GM21786 (cell line): ENCODE measurements at regions not wholly inside any gene's neighbourhood (a gene's known extent, or its start where the extent isn't known, plus 50 kb on each side); places are given as distances from the start of the nearest gene placed in this dataset.

ENCODE experiments used
- ATAC-seq: cut with Tn5 transposase; IDR thresholded peaks from one replicate; pipeline ENCODE4 v1.9.1; 2021; ENCODE audit not compliant: unreplicated experiment

DNA sequence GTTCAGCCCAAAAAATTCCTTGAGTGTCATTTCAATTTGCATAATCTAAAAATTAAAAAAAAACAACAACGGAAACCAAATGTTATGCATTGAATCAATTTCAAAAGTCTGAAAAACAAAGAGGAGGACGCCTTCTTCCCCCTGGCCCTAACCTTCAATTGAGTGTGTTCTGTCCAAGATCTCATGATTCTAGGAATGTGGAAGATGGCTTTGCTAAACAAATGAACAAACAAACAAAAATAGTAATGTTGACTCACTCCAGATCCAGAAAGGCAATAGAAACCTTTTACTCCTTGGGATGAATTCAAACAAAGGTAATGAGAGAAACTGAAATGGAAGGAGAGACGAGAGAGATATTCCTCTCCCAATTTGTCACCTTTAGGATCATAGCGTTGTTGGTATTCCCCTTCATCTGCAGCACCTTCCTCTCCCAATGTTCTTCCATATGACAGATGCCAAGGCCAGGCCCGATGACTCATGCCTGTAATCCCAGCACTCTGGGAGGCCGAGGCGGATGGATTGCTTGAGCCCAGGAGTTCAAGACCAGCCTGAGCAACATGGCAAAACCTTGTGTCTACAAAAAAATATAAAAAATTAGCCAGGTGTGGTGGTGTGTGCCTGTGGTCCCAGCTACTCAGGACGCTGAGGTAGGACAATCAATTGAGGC, 109.2 kb upstream of the ADGRF1 start:
- no peak for ATAC-seq

DNA sequence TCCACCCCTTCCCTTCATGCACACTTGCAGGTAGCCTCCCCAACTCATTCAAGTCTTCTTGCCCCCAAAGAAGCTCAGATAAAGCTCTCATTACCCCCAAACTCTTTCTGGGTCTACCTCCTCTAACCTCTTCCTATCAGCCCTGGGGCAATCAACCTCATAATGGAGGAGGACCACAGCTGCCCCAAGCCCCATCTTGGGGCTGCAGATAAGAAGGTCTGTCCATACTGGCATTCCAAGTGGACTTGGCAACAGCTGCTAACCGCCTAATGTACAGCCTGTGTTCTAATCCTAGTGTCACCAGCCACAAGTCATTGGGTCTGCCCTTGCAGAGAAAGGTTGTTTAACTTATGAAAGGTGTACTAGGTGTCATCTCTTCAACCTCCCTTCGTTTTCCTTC, 107.4 kb upstream of the ADGRF1 start:
- no peak for ATAC-seq

DNA sequence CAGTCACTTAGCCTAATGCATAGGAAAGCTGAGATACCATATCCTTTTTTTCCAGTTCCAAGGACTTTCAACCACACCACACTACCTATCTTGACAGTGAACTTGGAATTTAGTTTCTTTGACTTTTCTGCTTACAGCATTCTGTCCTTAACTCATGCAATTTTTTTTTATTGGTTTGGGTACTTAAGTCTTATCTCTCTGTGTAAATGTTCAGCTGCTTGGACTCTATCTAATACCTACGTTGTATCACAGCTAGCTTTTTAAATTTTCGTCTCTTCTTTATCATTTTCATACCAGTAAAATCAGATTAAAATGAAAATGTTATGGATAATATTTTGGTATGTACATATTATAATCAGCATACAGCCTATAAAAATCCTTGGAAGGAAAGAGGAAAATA, 106.9 kb upstream of the ADGRF1 start:
- no peak for ATAC-seq

DNA sequence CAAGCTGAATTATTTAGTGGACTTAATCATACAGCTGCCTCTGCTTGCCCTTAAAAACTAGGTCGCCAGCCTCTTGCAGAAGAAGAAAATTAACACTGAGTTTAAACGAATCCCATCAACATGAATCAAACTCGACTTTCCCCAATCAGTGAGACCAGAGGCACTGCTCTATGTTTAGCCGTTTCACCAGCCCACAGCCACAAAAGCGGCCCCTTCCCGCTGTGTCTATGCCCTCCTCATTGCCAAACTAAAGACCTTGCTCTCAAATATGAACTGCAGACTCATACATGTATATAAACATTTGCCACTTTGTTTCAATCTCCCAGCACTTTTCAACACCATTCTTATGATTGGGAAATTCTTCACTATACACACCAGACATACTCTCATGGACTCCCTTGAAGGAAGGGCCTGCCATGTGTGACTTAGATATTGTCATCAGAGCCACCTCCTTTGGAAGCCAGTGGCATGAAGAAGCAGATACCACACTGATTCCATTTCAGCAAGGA, 105.8 kb upstream of the ADGRF1 start:
- no peak for ATAC-seq

DNA sequence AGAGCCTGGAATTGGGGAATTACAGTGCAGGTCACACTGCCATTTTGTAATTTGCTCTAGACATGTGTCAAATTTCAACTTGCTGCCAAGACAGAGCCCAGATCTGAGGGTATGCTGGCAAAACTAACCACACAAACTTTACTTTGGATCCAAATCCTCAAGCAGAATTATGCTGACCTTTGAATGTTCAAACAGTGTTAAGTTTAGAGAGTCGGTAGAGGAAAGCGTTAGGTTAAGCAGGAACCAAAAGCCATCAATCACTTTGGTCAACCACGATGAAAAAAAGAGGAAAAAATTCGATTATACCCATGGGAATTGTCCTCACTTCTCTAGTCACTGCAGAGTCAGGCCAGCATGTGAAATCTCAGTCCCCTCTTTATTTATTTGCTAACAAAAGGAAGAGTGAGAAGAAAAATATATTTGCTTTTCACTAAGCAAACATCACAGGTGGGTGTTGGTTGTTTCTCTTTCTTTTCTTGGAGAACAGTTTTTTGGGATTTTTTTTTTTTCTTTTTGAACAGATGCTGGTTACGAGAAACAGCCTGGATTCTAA, 105.1 kb upstream of the ADGRF1 start:
- no peak for ATAC-seq

DNA sequence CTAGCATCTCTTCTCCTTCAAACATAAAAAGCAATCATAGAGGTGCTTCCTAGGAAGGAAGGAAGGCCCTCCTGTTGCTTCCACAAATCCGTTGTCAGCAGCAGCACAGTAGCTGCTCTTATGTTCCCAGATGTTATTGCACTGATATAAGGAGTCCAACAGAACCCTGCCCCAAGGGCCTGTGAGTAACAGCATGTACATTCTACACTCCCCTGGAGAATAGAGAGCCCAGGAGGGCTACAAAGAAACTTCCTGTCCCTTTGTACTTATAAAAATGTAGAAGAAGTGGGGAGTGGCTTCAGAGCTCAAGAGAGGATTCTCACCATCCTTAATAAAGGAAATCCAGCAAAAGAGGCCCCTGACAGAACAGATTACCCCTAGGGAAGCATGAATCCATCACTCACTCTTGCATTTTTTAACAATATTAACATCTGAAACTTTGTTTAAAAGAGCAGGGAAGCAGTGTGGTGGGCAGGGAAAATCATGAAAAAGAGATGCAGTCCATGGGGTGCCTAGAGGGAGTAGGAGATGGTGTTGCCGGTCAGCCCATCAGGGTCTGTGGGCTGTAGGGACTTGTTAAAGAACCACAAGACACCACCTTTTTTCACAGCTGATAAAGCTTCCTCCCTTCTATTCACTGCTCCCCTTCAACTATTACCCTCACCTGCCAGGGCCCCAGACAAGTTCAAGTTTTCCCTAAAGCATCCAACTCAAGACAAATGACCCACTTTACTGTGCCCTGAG, 104.5 kb upstream of the ADGRF1 start:
- ATAC-seq, result no peak

DNA sequence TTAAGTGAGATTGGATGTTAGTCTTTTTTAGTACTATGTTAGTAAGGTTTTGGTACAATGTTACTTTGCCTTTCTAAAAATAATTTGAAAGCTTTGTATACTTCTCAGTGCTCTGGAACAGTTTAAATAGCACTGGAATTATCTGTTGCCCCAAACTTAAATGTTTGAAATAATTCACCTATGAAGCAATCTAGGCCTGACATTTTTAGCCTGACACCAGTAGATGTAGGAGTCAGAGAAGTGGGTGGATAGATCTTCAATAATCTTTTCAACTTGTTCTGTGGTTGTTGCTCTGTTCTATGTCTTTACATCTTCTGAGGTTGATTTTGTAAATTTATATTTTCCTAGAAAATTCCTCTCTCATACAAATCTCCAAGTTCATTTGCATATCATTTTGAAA, 103.1 kb upstream of the ADGRF1 start:
- no peak for ATAC-seq

DNA sequence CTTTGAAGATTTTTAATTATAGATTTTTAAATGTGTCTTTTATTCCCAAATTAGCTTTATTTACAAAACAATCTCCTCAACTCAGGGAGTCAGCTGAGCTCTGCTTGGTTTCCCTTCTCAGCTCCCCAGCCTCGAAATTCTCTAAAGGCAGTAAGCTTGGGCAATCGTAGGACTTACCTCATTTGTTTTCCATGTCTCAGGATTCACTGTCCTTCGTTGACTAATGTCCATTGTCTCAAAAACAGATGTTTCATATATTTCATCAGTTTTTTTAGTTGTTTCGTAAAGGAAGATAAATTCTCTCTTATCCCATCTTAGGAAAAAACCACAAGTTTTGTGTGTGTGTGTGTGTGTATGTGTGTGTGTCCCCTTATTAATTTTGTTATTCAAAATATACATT, 102.2 kb upstream of the ADGRF1 start:
- no peak for ATAC-seq

DNA sequence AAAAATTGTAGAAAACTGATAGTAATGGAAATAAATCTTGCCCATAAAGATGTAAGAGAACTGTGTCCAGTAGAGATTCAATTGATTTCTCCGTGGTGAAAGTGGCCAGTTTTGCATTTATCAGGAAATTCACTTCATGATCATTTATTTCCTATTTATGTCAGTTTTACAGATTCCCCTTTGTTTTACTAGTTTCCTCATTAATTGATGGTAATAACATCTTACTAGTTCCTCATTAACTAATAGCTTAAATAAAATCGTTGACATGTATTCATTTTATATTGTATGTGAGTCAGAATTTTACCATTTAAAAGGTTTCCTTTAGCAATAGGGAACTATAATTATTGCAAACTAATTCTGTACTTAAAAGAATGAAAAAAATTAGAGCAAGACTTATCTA, 99.8 kb upstream of the ADGRF1 start:
- no peak for ATAC-seq

DNA sequence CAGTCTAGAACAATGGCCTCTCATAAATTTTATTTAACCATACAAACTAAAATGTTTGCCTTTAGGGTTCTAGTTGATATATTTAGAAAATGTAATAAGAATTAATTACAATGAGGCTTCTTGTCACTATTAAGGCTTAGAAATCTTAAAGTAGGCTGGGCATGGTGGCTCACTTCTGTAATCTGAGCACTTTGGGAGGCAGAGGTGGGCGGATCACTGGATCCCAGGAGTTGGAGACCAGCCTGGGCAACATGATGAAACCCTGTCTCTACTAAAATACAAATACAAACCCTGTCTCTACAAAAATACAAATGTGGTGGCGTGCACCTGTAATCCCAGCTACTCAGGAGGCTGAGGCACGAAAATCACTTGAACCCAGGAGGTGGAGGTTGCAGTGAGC, 99.0 kb upstream of the ADGRF1 start:
- no peak for ATAC-seq

DNA sequence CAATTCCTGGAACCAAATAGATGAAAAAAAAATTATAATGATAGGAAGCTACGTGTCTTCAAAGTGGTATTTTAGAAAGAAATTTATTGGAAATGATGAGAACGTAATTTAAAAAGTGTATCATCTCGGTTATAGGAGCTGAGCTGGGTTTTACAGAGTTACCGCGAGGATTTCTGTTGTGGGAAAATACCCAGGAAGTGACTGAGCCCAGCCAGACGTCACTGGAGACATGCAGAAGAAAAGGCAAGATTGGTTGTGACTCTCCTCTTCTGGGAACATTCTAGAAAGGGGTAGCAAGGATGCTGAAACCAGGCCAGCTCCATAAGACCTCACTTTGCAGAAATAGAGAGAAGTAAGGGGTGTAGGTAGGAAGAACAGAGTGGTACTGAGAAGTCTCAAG, 95.9 kb upstream of the ADGRF1 start:
- ATAC-seq, result no peak

DNA sequence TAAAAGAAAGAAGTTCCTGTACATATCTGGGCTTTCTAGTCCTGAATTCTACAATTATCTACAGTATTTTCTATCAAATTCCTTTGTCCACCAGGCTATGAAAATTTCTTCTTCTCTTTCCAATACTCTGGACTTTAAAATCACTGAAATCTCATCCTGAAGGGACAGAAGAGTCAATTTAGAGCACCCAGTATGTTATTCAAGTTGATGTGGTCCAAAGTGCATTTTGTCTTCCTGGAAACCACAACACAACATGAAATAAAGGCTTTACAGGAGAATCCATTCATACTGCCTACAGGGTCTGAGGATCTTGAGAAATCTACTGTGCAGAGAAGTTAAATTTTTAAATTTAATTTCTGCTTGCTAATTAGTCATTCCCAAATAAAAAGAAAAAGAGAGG, 94.9 kb upstream of the ADGRF1 start:
- no peak for ATAC-seq

DNA sequence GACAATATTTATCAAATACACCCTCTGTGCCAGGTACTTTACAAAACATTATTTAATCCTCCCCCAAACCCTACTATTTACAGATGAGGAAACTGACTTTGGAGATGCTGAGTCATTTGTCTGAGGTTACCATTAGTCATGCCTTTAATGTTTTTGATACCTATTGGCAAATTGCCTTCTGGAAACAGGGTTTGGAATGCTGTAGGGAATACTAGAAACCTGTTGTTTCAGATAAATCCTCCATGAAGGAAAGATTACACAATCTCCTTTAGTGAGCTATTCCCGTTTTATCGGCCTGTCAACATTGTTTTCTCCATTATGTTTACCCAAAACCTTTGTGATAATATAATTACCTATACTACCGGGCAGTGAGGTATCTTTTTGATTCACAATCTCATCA, 93.6 kb upstream of the ADGRF1 start:
- ATAC-seq, result no peak

DNA sequence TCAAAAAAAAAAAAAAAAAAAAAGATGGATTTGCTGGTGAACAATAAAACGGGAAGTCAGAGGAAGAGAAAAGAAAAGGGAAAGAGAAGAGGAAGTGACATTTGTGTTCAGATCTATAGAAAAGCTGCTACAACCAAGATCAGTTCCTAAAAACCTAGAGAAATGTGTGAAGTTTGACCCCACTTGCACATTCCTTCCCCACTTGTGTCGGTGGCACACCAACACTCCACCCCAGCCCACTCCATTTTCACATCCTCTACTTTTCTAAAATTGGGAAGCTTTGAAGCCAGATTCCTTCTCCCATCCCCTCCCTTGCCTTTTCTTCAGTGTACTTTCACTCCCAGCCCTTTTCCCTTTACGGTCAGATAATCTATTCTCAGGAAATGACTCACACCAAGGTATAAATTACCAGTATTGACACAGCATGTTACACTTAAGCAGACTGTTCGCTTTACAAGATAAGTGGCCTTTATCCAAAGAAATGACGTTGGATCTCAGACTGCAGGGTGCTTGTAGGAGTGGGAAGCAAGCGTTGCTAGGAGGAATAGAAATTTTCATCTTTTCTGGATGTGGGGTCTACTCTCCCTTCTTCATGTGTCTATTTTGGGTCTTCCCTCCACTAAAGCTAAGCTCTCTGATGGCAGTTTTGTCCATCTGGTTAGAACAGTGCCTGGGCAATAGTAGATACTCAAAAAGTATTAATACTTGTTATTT, 92.5 kb upstream of the ADGRF1 start:
- no peak for ATAC-seq

DNA sequence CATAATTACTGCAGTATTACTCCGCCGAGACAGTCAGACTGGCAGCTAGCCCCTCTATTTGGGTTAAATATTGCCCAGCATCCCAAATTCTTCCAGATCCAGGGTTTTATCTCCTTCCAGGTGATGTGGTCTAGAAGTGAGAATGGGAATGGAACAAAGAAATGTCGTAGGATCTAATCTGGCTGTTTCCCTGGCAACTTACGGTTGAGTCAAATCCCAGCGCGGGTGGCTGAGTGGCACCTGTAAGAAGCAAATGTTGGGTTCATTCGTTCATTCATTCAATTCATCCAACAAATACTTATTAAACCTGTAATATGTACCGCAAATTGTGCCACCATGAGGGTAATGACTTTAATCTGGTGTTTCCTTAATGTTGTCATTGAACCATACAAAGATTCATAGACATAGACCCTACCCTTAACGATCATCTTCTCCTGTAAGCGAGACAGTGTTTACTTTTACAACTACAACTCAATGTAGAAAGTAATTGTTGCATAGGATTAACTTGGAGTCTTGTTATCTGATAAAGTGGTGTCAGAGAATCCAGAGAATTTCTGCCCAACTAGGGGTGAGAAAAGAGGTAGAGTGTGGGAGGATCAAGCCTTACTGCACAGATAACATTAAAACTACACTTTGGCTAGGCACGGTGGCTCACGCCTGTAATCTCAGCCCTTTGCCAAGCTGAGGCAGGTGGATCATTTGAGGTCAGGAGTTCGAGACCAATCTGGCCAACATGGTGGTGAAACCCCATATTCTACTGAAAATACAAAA, 91.3 kb upstream of the ADGRF1 start:
- no peak for ATAC-seq

DNA sequence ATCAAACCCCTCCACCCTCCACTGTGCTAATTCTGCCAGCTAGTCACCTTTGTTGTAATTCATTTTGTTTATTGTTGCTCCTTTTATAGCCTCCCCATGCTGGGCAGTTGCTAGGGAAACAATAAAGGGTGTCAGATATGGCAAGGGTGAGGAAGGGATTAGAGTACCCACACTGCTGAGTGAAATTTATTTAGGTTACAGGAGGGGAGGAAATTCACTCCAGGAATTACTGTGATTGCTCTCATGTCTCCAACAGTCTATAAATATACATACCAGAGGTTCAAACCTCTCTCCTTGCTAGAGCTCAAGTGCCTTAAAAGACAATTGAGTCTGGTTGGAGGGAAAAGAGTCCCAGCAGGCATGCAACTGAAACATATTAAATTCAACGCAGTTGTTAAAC, 90.6 kb upstream of the ADGRF1 start:
- no peak for ATAC-seq

DNA sequence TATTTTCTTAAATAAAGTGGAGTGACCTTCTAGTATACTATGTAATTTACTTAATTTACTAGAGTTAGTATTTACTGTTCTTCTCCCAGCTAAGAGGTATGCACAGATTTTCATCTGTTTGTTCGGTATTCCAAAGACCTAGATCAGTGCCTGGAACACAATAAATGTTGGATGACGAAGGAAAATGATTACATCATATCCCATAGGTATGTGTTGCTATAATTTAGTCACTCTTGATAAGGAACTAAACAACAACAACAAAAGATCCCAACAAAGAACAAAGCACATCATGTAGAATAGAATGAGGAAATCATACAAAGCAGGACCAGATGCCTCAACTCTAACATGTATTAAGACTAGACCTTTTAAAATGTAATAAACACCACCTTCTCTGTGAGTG, 89.6 kb upstream of the ADGRF1 start:
- no peak for ATAC-seq

DNA sequence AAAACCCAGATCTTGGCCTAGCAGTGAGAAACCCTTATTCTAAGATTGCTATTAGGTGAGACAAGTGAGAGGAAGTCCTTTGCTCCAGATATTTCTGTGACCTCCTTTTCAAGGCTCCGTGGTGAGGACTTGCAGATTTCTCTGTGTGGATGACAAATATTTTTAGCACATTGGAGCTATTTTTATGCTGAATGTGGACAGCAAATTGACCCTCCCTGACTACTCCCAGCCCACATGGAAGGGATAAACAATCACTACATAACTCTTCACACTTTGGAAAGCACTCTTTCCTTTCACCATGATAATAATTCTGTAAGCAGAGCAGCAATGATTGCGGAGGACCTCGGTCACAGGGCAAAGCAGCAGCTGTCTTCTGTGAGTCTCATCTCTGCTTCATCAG, 88.0 kb upstream of the ADGRF1 start:
- ATAC-seq, result no peak

DNA sequence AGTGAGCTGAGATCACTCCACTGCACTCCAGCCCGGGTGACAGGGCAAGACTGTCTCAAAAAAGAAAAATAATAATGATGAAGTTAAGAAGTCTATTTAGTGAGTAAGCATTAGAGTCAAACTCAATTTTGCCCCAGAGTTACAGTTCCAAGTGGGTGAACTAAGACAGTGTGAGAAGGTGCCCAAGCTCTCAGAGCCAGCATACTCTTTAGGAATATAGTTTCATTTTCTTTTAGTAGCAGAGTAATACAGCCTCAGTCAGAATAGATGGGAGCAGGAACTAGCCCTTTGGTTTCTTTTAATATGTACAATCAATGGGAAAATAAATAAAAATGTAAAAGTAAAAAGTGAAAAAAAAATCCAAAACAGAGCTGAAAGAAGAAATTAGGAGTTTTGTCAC, 87.0 kb upstream of the ADGRF1 start:
- ATAC-seq, result no peak

DNA sequence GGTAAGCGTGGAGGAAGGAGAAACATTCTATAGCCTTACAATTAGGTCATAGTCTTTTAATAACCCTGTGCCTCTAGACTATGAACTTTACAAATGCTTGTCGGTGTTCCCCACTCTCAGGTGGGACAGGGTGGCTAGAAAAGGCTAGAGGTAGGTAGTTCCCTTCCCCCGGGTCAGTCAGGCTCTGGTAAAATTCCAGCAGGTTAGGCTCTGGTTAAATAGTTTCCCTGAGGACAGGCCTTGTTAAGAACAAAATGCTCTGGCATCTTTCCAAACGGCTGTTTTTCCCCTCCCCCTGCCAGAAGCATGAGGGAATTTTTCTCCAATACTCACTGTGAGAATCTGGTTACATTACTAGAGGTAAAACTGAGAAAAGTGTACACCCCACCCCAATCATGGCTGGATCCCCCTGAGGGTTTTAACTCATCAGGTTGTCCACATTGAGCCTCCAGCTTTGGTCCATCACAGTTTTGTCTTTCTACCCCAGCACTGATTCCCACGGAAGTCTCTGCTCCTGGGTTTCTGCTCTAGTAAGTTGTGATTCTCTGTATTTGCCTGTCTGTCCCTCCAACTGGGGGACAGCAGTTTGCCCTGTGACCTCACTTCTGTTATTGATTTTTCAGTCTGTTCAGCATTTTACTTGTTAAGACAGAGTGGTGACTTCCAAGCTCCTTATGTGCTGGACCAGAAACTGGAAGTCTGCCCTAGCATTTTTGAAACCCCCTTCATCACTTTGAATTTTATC, 84.7 kb upstream of the ADGRF1 start:
- no peak for ATAC-seq
